Keratinocyte (primary cell): ENCODE measurements at regions not wholly inside any gene's neighbourhood (a gene's known extent, or its start where the extent isn't known, plus 50 kb on each side); places are given as distances from the start of the nearest gene placed in this dataset.

Source experiments
- DNase-seq: peaks from one replicate; pipeline ENCODE4 v3.0.0-alpha.2; 2011; ENCODE audit warnings: low read depth, missing footprints, low spot score
- FAIRE-seq: peaks from 2 replicates; lab custom pipeline; 2011; peaks lifted over from hg19 to GRCh38; lab: Jason Lieb, UNC
- H2AFZ ChIP-seq: 2 replicates; pipeline ENCODE4 v1.6.0; 2012; ENCODE audit warnings: low read length, control low read depth, inconsistent platforms; ENCODE audit not compliant: control insufficient read depth
- H3K27ac ChIP-seq: 2 replicates; pipeline ENCODE4 v1.5.1; 2011; ENCODE audit warnings: low read length; ENCODE audit not compliant: control insufficient read depth, insufficient read depth
- H3K27me3 ChIP-seq: 3 replicates; pipeline ENCODE4 v1.6.0; 2011; ENCODE audit warnings: low read length; ENCODE audit not compliant: control insufficient read depth, insufficient read depth; ENCODE audit errors: extremely low read depth
- H3K36me3 ChIP-seq, 2 experiments: 2 replicates in 1 of 2; 3 replicates in 1 of 2; pipeline ENCODE4 v1.5.1; 2011; ENCODE audit warnings: low read length in 2 of 2, mild to moderate bottlenecking in 1 of 2; ENCODE audit not compliant: control insufficient read depth in 2 of 2, insufficient read depth in 2 of 2; ENCODE audit errors: extremely low read depth in 1 of 2
- H3K4me1 ChIP-seq: 3 replicates; pipeline ENCODE4 v1.5.1; 2011; ENCODE audit warnings: low read length; ENCODE audit not compliant: control insufficient read depth, insufficient read depth; ENCODE audit errors: extremely low read depth
- H3K4me2 ChIP-seq: 3 replicates; pipeline ENCODE4 v1.6.0; 2011; ENCODE audit warnings: low read depth, low read length; ENCODE audit not compliant: control insufficient read depth, insufficient read depth; ENCODE audit errors: extremely low read depth
- H3K4me3 ChIP-seq, 3 experiments: fragments of 200-600 bp in 1 of 3; sonication (generic) in 1 of 3; 2 replicates in 2 of 3; 3 replicates in 1 of 3; pipeline ENCODE4 v1.5.1; 2011 to 2016; ENCODE audit warnings: low read length in 3 of 3, mild to moderate bottlenecking in 3 of 3, control low read depth in 2 of 3, inconsistent platforms in 1 of 3, low read depth in 1 of 3, mixed read lengths in 1 of 3, mixed run types in 1 of 3, moderate library complexity in 1 of 3; ENCODE audit not compliant: control insufficient read depth in 2 of 3, insufficient read depth in 2 of 3; ENCODE audit errors: extremely low read depth in 1 of 3
- H3K79me2 ChIP-seq: 2 replicates; pipeline ENCODE4 v1.6.0; 2012; ENCODE audit warnings: low read length; ENCODE audit not compliant: control insufficient read depth, insufficient read depth
- H3K9ac ChIP-seq: 3 replicates; pipeline ENCODE4 v1.6.0; 2011; ENCODE audit warnings: low read length; ENCODE audit not compliant: control insufficient read depth, insufficient read depth; ENCODE audit errors: extremely low read depth
- H3K9me1 ChIP-seq: 3 replicates; pipeline ENCODE4 v1.6.0; 2011; ENCODE audit warnings: low read length; ENCODE audit not compliant: control insufficient read depth, insufficient read depth; ENCODE audit errors: extremely low read depth
- H3K9me3 ChIP-seq: 2 replicates; pipeline ENCODE4 v1.5.1; 2012; ENCODE audit warnings: low read depth, low read length; ENCODE audit not compliant: control insufficient read depth
- H4K20me1 ChIP-seq: 3 replicates; pipeline ENCODE4 v1.6.0; 2011; ENCODE audit warnings: low read length; ENCODE audit not compliant: control insufficient read depth, insufficient read depth; ENCODE audit errors: extremely low read depth
- EZH2 ChIP-seq: IDR thresholded peaks from one replicate; pipeline ENCODE4 v1.6.1; 2012; ENCODE audit warnings: inconsistent platforms, mild to moderate bottlenecking, low read length, moderate library complexity
- dilution Hi-C: fragments of 300-500 bp; cut with MboI; formaldehyde crosslinking; loops from one replicate; pipeline ENCODE4 v1.7.0; 2020; ENCODE audit warnings: low sequenced_read_pairs; ENCODE audit not compliant: extremely low pct_ligation_motif_present
- TF ChIP-seq, protein P1 (sequence below), 3 experiments: IDR thresholded peaks in 1 of 3; conservative IDR thresholded peaks in 1 of 3; optimal IDR thresholded peaks in 1 of 3; 2 replicates in 2 of 3; 3 replicates in 1 of 3; pipeline versions ENCODE3 to v1.5.1; 2011; ENCODE audit warnings: low read length in 3 of 3, mild to moderate bottlenecking in 3 of 3, moderate library complexity in 2 of 3, control low read depth in 1 of 3, inconsistent platforms in 1 of 3; ENCODE audit not compliant: insufficient read depth in 2 of 3; ENCODE audit errors: extremely low read depth in 1 of 3

DNA sequence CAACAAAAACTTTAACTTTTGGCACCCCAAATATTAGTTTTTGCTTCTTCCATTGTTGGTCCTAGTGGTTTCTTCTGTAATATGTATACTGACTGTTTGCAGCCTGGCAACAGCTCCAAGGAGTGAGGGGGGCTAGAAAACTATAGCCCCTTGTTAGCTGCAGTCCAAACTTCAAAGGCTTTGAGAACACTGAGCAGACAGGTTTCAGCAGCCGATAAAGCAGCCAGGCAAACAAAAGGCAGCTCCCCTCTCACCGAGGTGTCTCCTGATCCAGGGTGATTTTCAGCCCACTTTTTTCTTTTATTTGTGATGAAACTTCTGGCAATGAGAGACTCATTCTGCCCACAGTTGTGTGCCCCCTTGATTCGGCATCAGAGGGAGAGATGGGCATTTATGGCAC, 80.7 kb downstream of the OLIG3 start:
- Histone ChIP-seq H4K20me1 (no peaks in the 10 kb centered on the region), H3K36me3 (no peaks in the 10 kb centered on the region), H3K9me3 (no peaks in the 10 kb centered on the region), H3K9me1 (no peaks in the 10 kb centered on the region), H3K27me3 (peaks cover 23% of the 10 kb centered on the region), H3K4me3 (no peak overlapping the region), H2AFZ (no peak overlapping the region), H3K79me2 (no peaks in the 10 kb centered on the region), H3K9ac (no peak overlapping the region), H3K4me1 (peaks cover 7% of the 10 kb centered on the region), H3K27ac (no peak overlapping the region), H3K4me2 (no peak overlapping the region)
- no peak for FAIRE-seq
- TF ChIP-seq EZH2, result no peak
- TF ChIP-seq, protein P1, sequence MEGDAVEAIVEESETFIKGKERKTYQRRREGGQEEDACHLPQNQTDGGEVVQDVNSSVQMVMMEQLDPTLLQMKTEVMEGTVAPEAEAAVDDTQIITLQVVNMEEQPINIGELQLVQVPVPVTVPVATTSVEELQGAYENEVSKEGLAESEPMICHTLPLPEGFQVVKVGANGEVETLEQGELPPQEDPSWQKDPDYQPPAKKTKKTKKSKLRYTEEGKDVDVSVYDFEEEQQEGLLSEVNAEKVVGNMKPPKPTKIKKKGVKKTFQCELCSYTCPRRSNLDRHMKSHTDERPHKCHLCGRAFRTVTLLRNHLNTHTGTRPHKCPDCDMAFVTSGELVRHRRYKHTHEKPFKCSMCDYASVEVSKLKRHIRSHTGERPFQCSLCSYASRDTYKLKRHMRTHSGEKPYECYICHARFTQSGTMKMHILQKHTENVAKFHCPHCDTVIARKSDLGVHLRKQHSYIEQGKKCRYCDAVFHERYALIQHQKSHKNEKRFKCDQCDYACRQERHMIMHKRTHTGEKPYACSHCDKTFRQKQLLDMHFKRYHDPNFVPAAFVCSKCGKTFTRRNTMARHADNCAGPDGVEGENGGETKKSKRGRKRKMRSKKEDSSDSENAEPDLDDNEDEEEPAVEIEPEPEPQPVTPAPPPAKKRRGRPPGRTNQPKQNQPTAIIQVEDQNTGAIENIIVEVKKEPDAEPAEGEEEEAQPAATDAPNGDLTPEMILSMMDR (optimal IDR thresholded peaks at IDR 0.05 in 1 of 3, IDR thresholded peaks at IDR 0.05 in 1 of 3, conservative IDR thresholded peaks at IDR 0.05 in 1 of 3; ENCODE audit: extremely low read depth in 1 of 3, insufficient read depth in 2 of 3, low read length in 3 of 3), result no peak
- DNase-seq, result no peak
- dilution Hi-C loops, result no loop called here

DNA sequence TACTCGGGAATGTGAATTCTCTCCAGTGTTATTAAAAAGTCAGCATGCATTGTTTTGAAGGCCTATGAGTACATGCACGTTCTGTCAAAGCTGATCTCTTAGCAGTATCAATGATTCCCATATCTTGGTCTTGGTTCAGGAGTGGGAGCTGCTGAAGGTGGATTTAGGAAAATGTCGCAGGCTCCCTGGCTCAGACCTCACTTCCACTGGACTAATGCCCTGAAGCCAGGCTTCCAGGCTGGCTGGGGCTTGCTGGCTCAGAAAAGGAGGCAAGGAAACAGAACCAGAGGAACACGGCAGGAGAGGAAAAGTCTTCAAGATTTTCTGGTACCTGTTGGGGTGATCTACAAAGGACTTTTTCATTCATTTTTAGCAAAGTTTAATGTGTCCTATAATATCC, 81.6 kb downstream of the OLIG3 start:
- DNase-seq (no peak), FAIRE-seq (no peak)
- Histone ChIP-seq H3K9me1 (no peaks in the 10 kb centered on the region), H3K27me3 (peaks cover 23% of the 10 kb centered on the region), H3K79me2 (no peaks in the 10 kb centered on the region), H2AFZ (no peak overlapping the region), H3K27ac (no peak overlapping the region), H3K36me3 (no peaks in the 10 kb centered on the region), H3K4me2 (no peak overlapping the region), H3K9me3 (no peaks in the 10 kb centered on the region), H3K9ac (no peak overlapping the region), H3K4me1 (peaks cover 7% of the 10 kb centered on the region), H4K20me1 (no peaks in the 10 kb centered on the region), H3K4me3 (no peak overlapping the region)
- no peak for TF ChIP-seq EZH2
- TF ChIP-seq, protein P1 (optimal IDR thresholded peaks at IDR 0.05 in 1 of 3, IDR thresholded peaks at IDR 0.05 in 1 of 3, conservative IDR thresholded peaks at IDR 0.05 in 1 of 3; ENCODE audit: extremely low read depth in 1 of 3, insufficient read depth in 2 of 3, low read length in 3 of 3), result no peak
- dilution Hi-C loops, result no loop called here
